HL-60 (cell line): ENCODE measurements at regions not wholly inside any gene's neighbourhood (a gene's known extent, or its start where the extent isn't known, plus 50 kb on each side); places are given as distances from the start of the nearest gene placed in this dataset.

ENCODE experiments used
- CTCF ChIP-seq: IDR thresholded peaks from one replicate; pipeline ENCODE4 v1.5.1; 2011; ENCODE audit warnings: low read length, control low read depth, inconsistent platforms; ENCODE audit not compliant: insufficient read depth
- POLR2AphosphoS5 ChIP-seq: IDR thresholded peaks from 2 replicates; pipeline ENCODE4 v1.6.1; 2012; ENCODE audit warnings: low read depth
- SPI1 ChIP-seq: IDR thresholded peaks from 2 replicates; pipeline ENCODE4 v1.6.1; 2012; ENCODE audit warnings: low read depth, mild to moderate bottlenecking, borderline replicate concordance

DNA sequence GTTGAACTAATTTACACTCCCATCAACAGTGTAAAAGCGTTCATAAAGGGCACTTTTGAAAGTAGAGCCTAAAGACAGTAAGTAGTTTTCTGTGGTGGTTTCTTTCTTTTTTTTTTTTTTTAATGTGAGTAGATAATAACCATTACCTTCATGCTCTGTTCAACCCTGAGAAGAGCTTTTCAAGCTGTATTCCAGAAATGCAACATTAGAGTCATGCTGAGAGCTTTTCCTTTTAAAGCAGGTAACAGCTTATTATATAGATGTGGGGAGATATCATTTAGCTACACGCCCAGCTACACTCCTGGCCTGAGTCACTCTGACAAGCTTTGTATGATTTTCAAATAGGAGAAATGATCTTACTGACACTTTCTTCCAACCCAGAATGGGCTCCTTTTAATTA is 96.2 kb upstream of the ARHGEF26 start:
- TF ChIP-seq CTCF (no peak), SPI1 (no peak), POLR2AphosphoS5 (no peak)
